Naive thymus-derived CD4-positive, alpha-beta T cell (primary cell): ENCODE measurements at regions not wholly inside any gene's neighbourhood (a gene's known extent, or its start where the extent isn't known, plus 50 kb on each side); places are given as distances from the start of the nearest gene placed in this dataset.
A peak's percentile ranks its signal among the peaks of the same experiment; 100 is the strongest.
"Not testable (repeated sequence)": the region's sequence is repeated elsewhere in the genome, so short reads cannot be mapped to it uniquely, and the experiment has no call there.

Source experiments
- ATAC-seq: fragments of 150-1000 bp; cut with Tn5 transposase; 2 replicates; pipeline ENCODE4 v1.10.0; 2021; ENCODE audit warnings: mild to moderate bottlenecking, moderate library complexity
- CTCF ChIA-PET: fragments of 350-600 bp; sonication (Branson Sonifier 250); formaldehyde crosslinking; loops from one replicate; lab custom pipeline; 2021; ENCODE audit warnings: antibody characterized with exemption; lab: Charles Lee
- POLR2A ChIA-PET: fragments of 350-600 bp; sonication (Branson Sonifier 250); formaldehyde crosslinking; loops from one replicate; lab custom pipeline; 2021; ENCODE audit warnings: antibody characterized with exemption, inconsistent platforms; lab: Charles Lee
- DNase-seq, 9 donors: peaks; one replicate each; pipeline versions ENCODE4 v3.0.0 to v3.0.0-alpha.2; 2020 to 2022; ENCODE audit warnings: mixed read lengths in 1 of 9
- H3K27ac ChIP-seq: one replicate; pipeline ENCODE4 v1.7.0; 2013; ENCODE audit warnings: mild to moderate bottlenecking, low read depth, low read length, moderate library complexity
- H3K27me3 ChIP-seq, 2 donors: one replicate each; pipeline ENCODE4 v1.7.0; 2013; ENCODE audit warnings: low read length in 2 of 2, mild to moderate bottlenecking in 2 of 2, moderate library complexity in 2 of 2; ENCODE audit not compliant: control insufficient read depth in 2 of 2, insufficient read depth in 2 of 2
- H3K36me3 ChIP-seq, 3 experiments: 1 replicate in 2 of 3; 2 replicates in 1 of 3; pipeline ENCODE4 v1.7.0; 2013; ENCODE audit warnings: low read length in 3 of 3, mild to moderate bottlenecking in 3 of 3, moderate library complexity in 1 of 3; ENCODE audit not compliant: insufficient read depth in 3 of 3, control insufficient read depth in 2 of 3
- H3K4me1 ChIP-seq, 2 donors: one replicate each; pipeline ENCODE4 v1.7.0; 2013; ENCODE audit warnings: low read length in 2 of 2, mild to moderate bottlenecking in 2 of 2, moderate library complexity in 1 of 2; ENCODE audit not compliant: control insufficient read depth in 2 of 2, insufficient read depth in 2 of 2
- H3K4me3 ChIP-seq: 2 replicates; pipeline ENCODE4 v1.7.0; 2013; ENCODE audit warnings: mild to moderate bottlenecking, low read length
- H3K9me3 ChIP-seq, 3 experiments: 1 replicate in 2 of 3; 2 replicates in 1 of 3; pipeline ENCODE4 v1.7.0; 2013; ENCODE audit warnings: low read length in 3 of 3; ENCODE audit not compliant: control insufficient read depth in 2 of 3
- H3K27ac Mint-ChIP-seq, 9 donors: one replicate each; pipeline ENCODE4 v1.8.0; 2020 to 2022; ENCODE audit warnings: mixed read lengths in 9 of 9, mild to moderate bottlenecking in 8 of 9, moderate library complexity in 5 of 9, inconsistent platforms in 2 of 9
- H3K27me3 Mint-ChIP-seq, 5 donors: one replicate each; pipeline ENCODE4 v1.8.0; 2021 to 2022; ENCODE audit warnings: mixed read lengths in 5 of 5, mild to moderate bottlenecking in 1 of 5
- H3K36me3 Mint-ChIP-seq, 5 donors: one replicate each; pipeline ENCODE4 v1.8.0; 2020 to 2022; ENCODE audit warnings: mixed read lengths in 5 of 5, mild to moderate bottlenecking in 3 of 5, inconsistent platforms in 1 of 5
- H3K4me1 Mint-ChIP-seq, 7 donors: one replicate each; pipeline ENCODE4 v1.8.0; 2020 to 2022; ENCODE audit warnings: mixed read lengths in 7 of 7, mild to moderate bottlenecking in 3 of 7, inconsistent platforms in 1 of 7
- H3K4me3 Mint-ChIP-seq, 10 donors: one replicate each; pipeline ENCODE4 v1.8.0; 2020 to 2022; ENCODE audit warnings: mild to moderate bottlenecking in 10 of 10, mixed read lengths in 10 of 10, moderate library complexity in 6 of 10, inconsistent platforms in 2 of 10
- H3K9me3 Mint-ChIP-seq, 11 donors: one replicate each; pipeline ENCODE4 v1.8.0; 2020 to 2022; ENCODE audit warnings: mixed read lengths in 11 of 11, mild to moderate bottlenecking in 4 of 11, inconsistent platforms in 1 of 11, moderate library complexity in 1 of 11
- intact Hi-C, 2 donors: fragments of 100-400 bp; cut with micrococcal nuclease; formaldehyde crosslinking; loops; one replicate each; pipeline ENCODE4 v1.15.1; 2023

DNA sequence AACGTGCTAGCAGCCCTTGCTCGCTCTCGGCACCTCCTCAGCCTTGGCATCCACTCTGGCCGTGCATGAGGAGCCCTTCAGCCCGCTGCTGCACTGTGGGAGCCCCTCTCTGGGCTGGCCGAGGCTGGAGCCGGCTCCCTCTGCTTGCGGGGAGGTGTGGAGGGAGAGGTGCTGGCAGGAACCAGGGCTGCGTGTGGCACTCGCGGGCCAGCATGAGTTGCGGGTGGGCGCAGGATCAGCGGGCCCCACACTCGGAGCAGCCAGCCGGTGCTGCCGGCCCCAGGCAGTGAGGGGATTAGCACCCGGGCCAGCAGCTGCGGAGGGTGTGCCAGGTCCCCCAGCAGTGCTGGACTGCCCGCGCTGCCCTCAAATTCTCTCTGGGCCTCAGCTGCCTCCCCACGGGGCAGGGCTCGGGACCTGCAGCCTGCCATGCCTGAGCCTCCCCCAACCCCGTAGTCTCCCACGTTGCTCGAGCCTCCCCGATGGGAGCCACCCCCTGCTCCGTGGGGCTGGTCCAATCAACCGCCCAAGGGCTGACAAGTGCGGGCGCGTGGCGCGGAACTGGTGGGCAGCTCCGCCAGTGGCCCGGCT, 1743.4 kb upstream of the CELF4 start:
- H3K27me3 ChIP-seq, H3K27me3 Mint-ChIP-seq, ATAC-seq, H3K36me3 Mint-ChIP-seq, CTCF ChIA-PET, H3K4me3 ChIP-seq, POLR2A ChIA-PET, H3K4me1 Mint-ChIP-seq, H3K27ac ChIP-seq, DNase-seq, H3K36me3 ChIP-seq, H3K9me3 ChIP-seq, H3K4me1 ChIP-seq, H3K27ac Mint-ChIP-seq, H3K9me3 Mint-ChIP-seq, H3K4me3 Mint-ChIP-seq, intact Hi-C loops: not testable (repeated sequence)

- H3K4me3 Mint-ChIP-seq: no peak overlapping the region
Observed at GRCh38 chr18:39305766-39306165, 1740.2 kb upstream of the CELF4 start.

GRCh38 chr18:39302481-39302880, 1736.9 kb upstream of the CELF4 start:
- no peaks in the 10 kb centered on the region for H3K9me3 ChIP-seq
- Mint-ChIP-seq H3K27me3 (no peaks in the 10 kb centered on the region), H3K4me1 (no peaks in the 10 kb centered on the region), H3K36me3 (no peaks in the 10 kb centered on the region), H3K4me3 (no peak overlapping the region), H3K9me3 (peaks cover 0 to 11% (median 0%) of the 10 kb centered on the region in 11 donors), H3K27ac (no peak overlapping the region)
- ChIA-PET POLR2A (no interaction called here), CTCF (no interaction called here)
- no peak overlapping the region for H3K4me3 ChIP-seq
- ATAC-seq (no peak), DNase-seq (no peak)
- intact Hi-C loops: no loop called here
- H3K27me3 ChIP-seq: no peaks in the 10 kb centered on the region
- H3K27ac ChIP-seq: no peak overlapping the region
- no peaks in the 10 kb centered on the region for H3K4me1 ChIP-seq
- no peaks in the 10 kb centered on the region for H3K36me3 ChIP-seq

More at GRCh38 chr18:39305766-39306165, 1740.2 kb upstream of the CELF4 start:
- POLR2A ChIA-PET: no interaction called here
- H3K4me1 ChIP-seq: no peaks in the 10 kb centered on the region
- intact Hi-C loops: no loop called here
- Mint-ChIP-seq H3K27ac (no peak overlapping the region), H3K9me3 (peaks cover 0 to 15% (median 2%) of the 10 kb centered on the region in 11 donors), H3K36me3 (no peaks in the 10 kb centered on the region), H3K27me3 (no peaks in the 10 kb centered on the region), H3K4me1 (peaks cover 0 to 1% (median 0%) of the 10 kb centered on the region in 7 donors)
- no peaks in the 10 kb centered on the region for H3K36me3 ChIP-seq
- no peak overlapping the region for H3K27ac ChIP-seq
- no peaks in the 10 kb centered on the region for H3K9me3 ChIP-seq
- DNase-seq (no peak), ATAC-seq (no peak)
- H3K4me3 ChIP-seq: no peak overlapping the region
- no peaks in the 10 kb centered on the region for H3K27me3 ChIP-seq
- CTCF ChIA-PET: no interaction called here

- DNase-seq: no peak
- H3K4me1 ChIP-seq: no peaks in the 10 kb centered on the region
- H3K9me3 ChIP-seq: no peaks in the 10 kb centered on the region
- peaks cover 0 to 10% (median 2%) of the 10 kb centered on the region in 11 donors for H3K9me3 Mint-ChIP-seq
- ATAC-seq: no peak
- no peak overlapping the region for H3K27ac Mint-ChIP-seq
- no peaks in the 10 kb centered on the region for H3K27me3 ChIP-seq
- POLR2A ChIA-PET: no interaction called here
- CTCF ChIA-PET: no interaction called here
- no peaks in the 10 kb centered on the region for H3K4me1 Mint-ChIP-seq
- no peak overlapping the region for H3K4me3 ChIP-seq
- intact Hi-C loops: no loop called here
- no peaks in the 10 kb centered on the region for H3K27me3 Mint-ChIP-seq
- H3K4me3 Mint-ChIP-seq: no peak overlapping the region
- H3K27ac ChIP-seq: no peak overlapping the region
- no peaks in the 10 kb centered on the region for H3K36me3 ChIP-seq
- no peaks in the 10 kb centered on the region for H3K36me3 Mint-ChIP-seq
Observed at GRCh38 chr18:39299152-39299551, 1733.6 kb upstream of the CELF4 start.

GRCh38 chr18:39297225-39297624, 1731.6 kb upstream of the CELF4 start:
- ATAC-seq (no peak), DNase-seq (no peak)
- H3K27ac Mint-ChIP-seq: no peak overlapping the region
- Histone ChIP-seq H3K4me3 (no peak overlapping the region), H3K36me3 (no peaks in the 10 kb centered on the region), H3K4me1 (no peaks in the 10 kb centered on the region), H3K27me3 (no peaks in the 10 kb centered on the region), H3K27ac (no peak overlapping the region), H3K9me3 (no peaks in the 10 kb centered on the region)
- H3K27me3 Mint-ChIP-seq: no peaks in the 10 kb centered on the region
- no peak overlapping the region for H3K4me3 Mint-ChIP-seq
- intact Hi-C loops: no loop called here
- ChIA-PET CTCF (no interaction called here), POLR2A (no interaction called here)
- no peaks in the 10 kb centered on the region for H3K4me1 Mint-ChIP-seq
- H3K36me3 Mint-ChIP-seq: no peaks in the 10 kb centered on the region
- H3K9me3 Mint-ChIP-seq: peaks cover 0 to 10% (median 2%) of the 10 kb centered on the region in 11 donors

GRCh38 chr18:39296293-39296888, 1730.8 kb upstream of the CELF4 start:
- intact Hi-C loops: no loop called here
- peaks cover 0 to 10% (median 2%) of the 10 kb centered on the region in 11 donors for H3K9me3 Mint-ChIP-seq
- H3K27me3 ChIP-seq: no peaks in the 10 kb centered on the region
- no peaks in the 10 kb centered on the region for H3K27me3 Mint-ChIP-seq
- ChIA-PET CTCF (no interaction called here), POLR2A (no interaction called here)
- no peaks in the 10 kb centered on the region for H3K36me3 ChIP-seq
- H3K9me3 ChIP-seq: no peaks in the 10 kb centered on the region
- no peak overlapping the region for H3K4me3 ChIP-seq
- H3K36me3 Mint-ChIP-seq: no peaks in the 10 kb centered on the region
- DNase-seq (no peak), ATAC-seq (peak; percentile 32)
- H3K4me1 ChIP-seq: no peaks in the 10 kb centered on the region
- H3K4me3 Mint-ChIP-seq: no peak overlapping the region
- H3K27ac Mint-ChIP-seq: no peak overlapping the region
- H3K4me1 Mint-ChIP-seq: no peaks in the 10 kb centered on the region
- no peak overlapping the region for H3K27ac ChIP-seq

DNA sequence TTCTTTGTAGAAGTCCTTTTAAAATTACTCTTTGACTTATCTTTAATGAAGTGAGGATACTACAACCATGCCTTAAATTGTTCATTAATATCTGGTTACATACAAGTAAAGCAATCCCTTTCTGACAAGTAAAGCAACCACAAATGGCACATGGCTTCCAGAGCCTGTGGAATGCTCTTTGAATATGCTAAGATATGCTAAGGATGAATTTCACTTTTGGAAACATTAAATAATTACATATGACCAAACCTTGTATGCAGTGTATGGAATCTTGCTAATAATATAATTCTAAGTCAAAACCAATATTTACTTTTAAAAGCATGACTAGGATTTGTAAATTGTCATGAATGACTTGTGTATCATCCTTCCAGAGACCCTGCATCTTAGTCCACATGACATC, 1711.2 kb upstream of the CELF4 start:
- no peak overlapping the region for H3K27ac ChIP-seq
- no peak for DNase-seq
- no peaks in the 10 kb centered on the region for H3K4me1 ChIP-seq
- no peaks in the 10 kb centered on the region for H3K36me3 ChIP-seq
- H3K4me3 Mint-ChIP-seq: no peak overlapping the region
- ChIA-PET CTCF (no interaction called here), POLR2A (no interaction called here)
- intact Hi-C loops: no loop called here
- H3K27me3 Mint-ChIP-seq: no peaks in the 10 kb centered on the region
- H3K27me3 ChIP-seq: no peaks in the 10 kb centered on the region
- H3K36me3 Mint-ChIP-seq: no peaks in the 10 kb centered on the region
- H3K4me3 ChIP-seq: no peak overlapping the region
- no peaks in the 10 kb centered on the region for H3K4me1 Mint-ChIP-seq
- no peaks in the 10 kb centered on the region for H3K9me3 ChIP-seq
- no peak for ATAC-seq
- peaks cover 0 to 21% (median 3%) of the 10 kb centered on the region in 11 donors for H3K9me3 Mint-ChIP-seq
- H3K27ac Mint-ChIP-seq: no peak overlapping the region
